Kidney (tissue), 13 donors: ENCODE measurements at regions not wholly inside any gene's neighbourhood (a gene's known extent, or its start where the extent isn't known, plus 50 kb on each side); places are given as distances from the start of the nearest gene placed in this dataset.
A peak's percentile ranks its signal among the peaks of the same experiment; 100 is the strongest.

Experiments used
- DNase-seq, 5 donors: peaks; one replicate each; pipeline ENCODE4 v3.0.0-alpha.2; 2013 to 2020
- FAIRE-seq: peaks from 2 replicates; lab custom pipeline; 2012; peaks lifted over from hg19 to GRCh38; lab: Jason Lieb, UNC
- H3K27ac ChIP-seq, 2 donors: one replicate each; pipeline ENCODE4 v1.7.0; 2013; ENCODE audit warnings: low read depth in 2 of 2, low read length in 2 of 2, inconsistent platforms in 1 of 2
- H3K27me3 ChIP-seq: one replicate; pipeline ENCODE4 v1.7.1; 2013; ENCODE audit warnings: low read length, inconsistent platforms; ENCODE audit not compliant: control insufficient read depth, insufficient read depth
- H3K36me3 ChIP-seq, 3 donors: one replicate each; pipeline versions ENCODE4 v1.7.0 to v1.7.1; 2013; ENCODE audit warnings: low read length in 3 of 3, control low read depth in 1 of 3, inconsistent platforms in 1 of 3; ENCODE audit not compliant: insufficient read depth in 3 of 3, control insufficient read depth in 2 of 3
- H3K4me1 ChIP-seq, 3 donors: one replicate each; pipeline versions ENCODE4 v1.7.0 to v1.7.1; 2013; ENCODE audit warnings: low read length in 3 of 3, inconsistent platforms in 1 of 3, low read depth in 1 of 3; ENCODE audit not compliant: control insufficient read depth in 2 of 3, insufficient read depth in 2 of 3
- H3K4me3 ChIP-seq, 3 donors: one replicate each; pipeline versions ENCODE4 v1.7.0 to v1.8.1; 2013; ENCODE audit warnings: low read length in 3 of 3, control low read depth in 1 of 3, inconsistent platforms in 1 of 3
- H3K9ac ChIP-seq, 3 donors: one replicate each; pipeline versions ENCODE4 v1.7.0 to v1.7.1; 2013; ENCODE audit warnings: low read length in 3 of 3, control low read depth in 1 of 3, inconsistent platforms in 1 of 3
- H3K9me3 ChIP-seq, 3 donors: one replicate each; pipeline versions ENCODE4 v1.7.0 to v1.7.1; 2013; ENCODE audit warnings: low read length in 3 of 3, control low read depth in 1 of 3, inconsistent platforms in 1 of 3; ENCODE audit not compliant: control insufficient read depth in 2 of 3, insufficient read depth in 1 of 3
- intact Hi-C: fragments of 100-400 bp; cut with DNase I; formaldehyde crosslinking; loops from one replicate; pipeline ENCODE4 v1.11.1; 2022
- TF ChIP-seq, protein P1 (sequence below): IDR thresholded peaks from 3 replicates; pipeline ENCODE4 v1.5.1; 2012; ENCODE audit warnings: mild to moderate bottlenecking, moderate library complexity, borderline replicate concordance; ENCODE audit not compliant: insufficient read depth; ENCODE audit errors: extremely low read depth
- donor health status: control.
- donor health status: control.
- donor health status: control.
- donor health status: control.
- donor health status: control.
- donor health status: DM: yes; HTN: yes; CAD: no.
- donor health status: Normal renal cell carcinoma (clear cell type).

- no peak overlapping the region for H3K9ac ChIP-seq
- H3K9me3 ChIP-seq, result peaks cover 0 to 4% (median 0%) of the 10 kb centered on the region in 3 donors
- TF ChIP-seq, protein P1, sequence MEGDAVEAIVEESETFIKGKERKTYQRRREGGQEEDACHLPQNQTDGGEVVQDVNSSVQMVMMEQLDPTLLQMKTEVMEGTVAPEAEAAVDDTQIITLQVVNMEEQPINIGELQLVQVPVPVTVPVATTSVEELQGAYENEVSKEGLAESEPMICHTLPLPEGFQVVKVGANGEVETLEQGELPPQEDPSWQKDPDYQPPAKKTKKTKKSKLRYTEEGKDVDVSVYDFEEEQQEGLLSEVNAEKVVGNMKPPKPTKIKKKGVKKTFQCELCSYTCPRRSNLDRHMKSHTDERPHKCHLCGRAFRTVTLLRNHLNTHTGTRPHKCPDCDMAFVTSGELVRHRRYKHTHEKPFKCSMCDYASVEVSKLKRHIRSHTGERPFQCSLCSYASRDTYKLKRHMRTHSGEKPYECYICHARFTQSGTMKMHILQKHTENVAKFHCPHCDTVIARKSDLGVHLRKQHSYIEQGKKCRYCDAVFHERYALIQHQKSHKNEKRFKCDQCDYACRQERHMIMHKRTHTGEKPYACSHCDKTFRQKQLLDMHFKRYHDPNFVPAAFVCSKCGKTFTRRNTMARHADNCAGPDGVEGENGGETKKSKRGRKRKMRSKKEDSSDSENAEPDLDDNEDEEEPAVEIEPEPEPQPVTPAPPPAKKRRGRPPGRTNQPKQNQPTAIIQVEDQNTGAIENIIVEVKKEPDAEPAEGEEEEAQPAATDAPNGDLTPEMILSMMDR, result no peak
- FAIRE-seq, result no peak
- intact Hi-C loops, result no loop called here
- no peaks in the 10 kb centered on the region for H3K27me3 ChIP-seq
- peak in 1 of 5 donors; percentile 83 for DNase-seq
- no peaks in the 10 kb centered on the region for H3K36me3 ChIP-seq
- H3K27ac ChIP-seq, result peak overlapping the region; percentile 65 to 85
- H3K4me1 ChIP-seq, result peaks cover 8 to 30% (median 22%) of the 10 kb centered on the region in 3 donors
- H3K4me3 ChIP-seq, result no peak overlapping the region
Measured at GRCh38 chr5:142512043-142513042, 173.5 kb downstream of the FGF1 start.

DNA sequence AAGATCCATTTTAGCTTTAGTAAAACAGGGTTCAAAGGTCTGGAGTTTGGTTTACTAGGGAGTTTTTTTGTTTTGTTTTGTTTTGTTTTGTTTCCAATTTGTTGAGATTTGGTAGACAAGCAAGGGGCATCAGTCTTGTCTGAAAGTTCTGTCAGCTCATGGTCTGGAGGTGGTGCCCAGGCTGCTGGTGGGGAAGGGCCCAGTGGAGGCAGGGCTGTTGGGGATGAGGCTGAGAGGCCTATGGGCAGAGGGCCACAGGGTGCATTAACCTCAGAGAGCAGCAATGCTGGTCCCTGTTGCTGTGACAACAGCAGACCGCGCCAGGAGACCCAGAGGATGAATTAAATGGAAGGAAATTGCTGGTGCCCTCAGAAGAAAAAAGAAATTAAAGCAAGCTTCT lies 174.5 kb downstream of the FGF1 start:
- Histone ChIP-seq H3K27me3 (no peaks in the 10 kb centered on the region), H3K9ac (no peak overlapping the region), H3K4me1 (peaks cover 8 to 34% (median 22%) of the 10 kb centered on the region in 3 donors), H3K36me3 (no peaks in the 10 kb centered on the region), H3K27ac (peak overlapping the region; percentile 65 to 85), H3K4me3 (no peak overlapping the region), H3K9me3 (peaks cover 0 to 4% (median 0%) of the 10 kb centered on the region in 3 donors)
- no peak for FAIRE-seq
- intact Hi-C loops, result no loop called here
- no peak for DNase-seq
- TF ChIP-seq, protein P1, result no peak

GRCh38 chr5:142509026-142509425 lies 176.9 kb downstream of the FGF1 start:
- no peaks in the 10 kb centered on the region for H3K27me3 ChIP-seq
- no peak for DNase-seq
- no peaks in the 10 kb centered on the region for H3K36me3 ChIP-seq
- H3K9me3 ChIP-seq, result no peaks in the 10 kb centered on the region
- TF ChIP-seq, protein P1, result no peak
- H3K27ac ChIP-seq, result peak overlapping the region in 1 of 2 donors; percentile 57
- no peak for FAIRE-seq
- peaks cover 8 to 36% (median 22%) of the 10 kb centered on the region in 3 donors for H3K4me1 ChIP-seq
- no peak overlapping the region for H3K4me3 ChIP-seq
- intact Hi-C loops, result no loop called here
- H3K9ac ChIP-seq, result no peak overlapping the region
